NCI-H460 (cell line): ENCODE measurements at regions not wholly inside any gene's neighbourhood (a gene's known extent, or its start where the extent isn't known, plus 50 kb on each side); places are given as distances from the start of the nearest gene placed in this dataset.
"Not testable (repeated sequence)": the region's sequence is repeated elsewhere in the genome, so short reads cannot be mapped to it uniquely, and the experiment has no call there.

ENCODE experiments used
- DNase-seq: peaks from one replicate; pipeline ENCODE4 v3.0.0-alpha.2; 2016; ENCODE audit warnings: low read depth; ENCODE audit errors: extremely low read depth

DNA sequence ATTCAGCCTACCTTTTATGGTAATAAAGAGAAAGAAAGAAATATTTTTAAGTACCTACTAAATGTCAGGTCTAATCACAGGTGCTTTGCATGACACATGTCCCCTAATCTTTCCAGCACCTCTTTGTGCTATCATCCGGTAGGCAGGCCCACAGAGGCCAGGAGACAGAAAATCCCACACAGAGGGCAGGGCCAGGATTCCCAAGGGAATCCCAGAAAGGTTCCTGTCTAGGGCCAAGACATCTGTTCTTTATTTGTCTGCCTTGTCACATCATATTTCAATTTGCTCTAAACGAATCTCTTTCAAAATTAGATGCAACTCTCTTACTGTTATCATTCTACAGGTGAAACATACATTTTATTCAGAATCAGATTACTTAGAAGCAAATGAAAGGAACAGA is 676.1 kb upstream of the GYPC start:
- DNase-seq, result no peak

GRCh38 chr2:125983364-125983763 is 672.6 kb upstream of the GYPC start:
- no peak for DNase-seq

DNA sequence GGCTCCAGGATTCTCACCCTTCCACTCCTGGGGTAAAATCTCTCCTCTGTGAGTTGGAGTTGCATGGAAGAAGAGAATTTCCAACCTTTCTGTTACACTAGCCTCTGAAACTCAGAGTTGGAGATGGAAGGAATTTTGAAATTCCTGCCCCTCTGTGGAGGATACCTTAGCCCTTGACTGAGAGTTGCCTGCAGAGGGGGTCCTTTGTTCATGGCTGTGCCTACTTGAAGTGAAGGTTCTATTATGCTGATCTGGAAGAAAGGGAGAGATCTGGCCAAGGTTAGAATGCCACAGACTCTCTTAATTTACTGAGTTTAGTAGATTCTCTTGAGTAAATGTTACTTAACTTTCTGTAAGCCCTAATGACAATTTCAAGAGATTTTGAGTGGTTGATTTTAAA is 626.6 kb upstream of the GYPC start:
- no peak for DNase-seq

DNA sequence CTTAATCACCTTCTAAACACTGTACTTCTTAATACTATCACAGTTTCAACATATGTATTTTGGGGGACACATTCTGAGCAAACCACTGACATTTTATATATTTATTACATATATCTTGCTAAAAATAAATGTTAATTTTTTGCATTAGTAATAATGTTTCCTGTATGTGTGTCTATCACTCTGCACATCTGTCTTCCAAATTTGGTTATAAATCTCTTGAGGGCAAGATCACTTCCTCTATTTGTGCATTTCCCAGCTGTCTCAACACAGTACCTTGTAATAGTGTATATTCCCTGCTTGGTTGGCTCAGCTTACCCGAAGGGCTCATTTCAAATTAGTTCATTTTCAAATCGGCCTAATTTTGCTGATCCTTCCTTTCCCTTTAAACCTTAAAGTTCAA is 617.1 kb upstream of the GYPC start:
- DNase-seq, result no peak

DNA sequence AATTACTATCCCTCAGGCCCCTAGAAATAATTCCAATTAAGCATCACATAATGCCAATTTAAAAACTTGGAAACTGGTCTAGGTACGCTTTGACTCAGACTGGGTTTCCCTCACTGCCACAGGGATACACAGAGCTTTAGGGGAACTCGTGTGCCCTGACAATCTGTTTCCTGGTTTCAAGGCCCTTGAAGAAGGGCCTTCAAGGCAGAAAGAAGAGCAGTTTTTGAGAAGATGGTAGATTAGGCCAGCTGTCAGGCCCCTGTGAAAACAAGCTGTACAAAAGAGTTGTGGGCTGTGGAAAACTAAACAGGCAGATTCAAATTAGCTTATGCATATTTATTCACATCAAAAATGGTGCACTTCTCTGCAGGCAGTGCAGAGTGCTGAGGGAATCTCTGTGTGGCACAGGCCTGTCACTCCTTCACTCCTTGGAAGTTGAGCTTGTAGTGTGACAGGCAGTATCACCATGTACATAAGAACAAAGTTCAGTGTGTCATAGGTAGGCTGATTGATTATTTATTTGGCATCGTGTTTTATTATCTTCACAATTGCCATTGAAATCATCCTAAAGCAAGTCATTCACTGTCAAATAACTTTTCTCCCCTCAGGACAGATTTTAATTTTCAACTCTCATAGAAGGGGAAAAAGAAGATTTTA is 614.4 kb upstream of the GYPC start:
- DNase-seq, result no peak

DNA sequence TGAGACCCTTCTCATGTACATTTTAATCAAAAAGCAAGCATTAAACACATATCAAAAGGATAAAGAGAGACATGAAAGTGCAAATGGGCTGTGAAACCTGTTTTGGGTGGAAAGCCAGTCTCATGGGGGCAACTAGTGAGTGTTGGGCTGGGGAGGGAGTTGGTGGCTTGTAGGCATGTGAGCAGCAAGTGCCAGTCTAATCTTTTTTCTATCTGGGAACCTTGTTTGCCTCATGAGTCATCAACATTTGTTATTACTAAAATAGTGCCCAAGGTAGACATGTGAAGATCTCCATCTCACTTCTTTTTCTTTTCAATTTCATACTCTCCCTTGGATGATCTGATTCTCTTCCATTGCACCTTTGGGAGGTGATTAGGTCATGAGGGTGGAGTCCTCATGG is 613.9 kb upstream of the GYPC start:
- DNase-seq, result no peak

GRCh38 chr2:126048719-126049118 is 607.2 kb upstream of the GYPC start:
- no peak for DNase-seq

DNA sequence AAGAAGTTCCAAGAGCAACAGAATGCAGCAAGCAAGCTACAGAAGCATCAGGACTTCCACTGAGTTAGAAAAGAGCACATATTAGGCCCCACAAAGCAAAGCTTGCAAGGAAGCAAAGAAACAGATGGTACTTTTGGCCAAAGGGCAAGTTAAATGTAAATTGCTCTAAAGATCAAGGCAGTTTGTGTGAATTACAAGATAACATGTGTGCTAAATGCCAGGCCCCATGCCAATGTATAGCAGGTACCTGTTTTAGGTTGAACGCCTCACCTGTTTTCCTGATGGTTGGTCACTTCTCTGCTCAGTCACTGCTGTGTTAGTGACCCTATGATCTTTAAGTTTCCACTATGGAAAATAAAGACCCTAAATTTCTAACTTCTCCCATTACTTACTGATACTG is 606.5 kb upstream of the GYPC start:
- DNase-seq, result no peak

DNA sequence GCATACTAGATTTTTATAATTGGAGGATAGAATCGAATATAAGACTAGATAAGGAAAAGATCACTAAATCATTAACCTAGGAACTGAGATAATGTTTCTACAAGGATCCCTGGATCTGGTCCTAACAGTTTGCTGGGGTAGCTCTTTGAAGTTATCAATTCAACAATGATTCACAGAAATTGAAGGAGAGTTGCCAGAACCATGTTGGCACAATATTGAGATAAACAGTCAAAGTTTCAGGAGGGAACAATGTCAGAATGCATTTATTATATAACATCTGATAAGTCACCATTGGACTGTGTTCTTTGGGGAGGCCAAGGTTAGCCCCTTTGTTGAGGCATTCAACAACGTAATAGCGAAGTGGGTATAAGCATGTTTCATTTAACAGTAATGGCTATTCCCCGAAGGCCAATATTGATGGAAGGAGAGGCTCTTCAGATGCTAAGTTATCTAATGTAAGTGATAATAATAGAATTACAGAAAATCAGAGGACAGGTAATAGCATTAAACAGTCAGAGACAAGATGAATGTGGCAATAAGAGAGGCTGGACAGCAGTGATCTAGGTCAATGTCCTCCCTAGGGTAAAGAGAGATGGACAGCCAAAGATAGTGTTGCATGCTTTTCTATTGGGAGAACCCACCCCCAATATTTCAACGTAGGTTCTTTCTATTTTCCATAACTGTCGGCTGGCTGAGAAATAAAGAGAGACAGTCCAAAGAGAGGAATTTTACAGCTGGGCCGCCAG is 604.8 kb upstream of the GYPC start:
- DNase-seq, result no peak

GRCh38 chr2:126051737-126052240 is 604.2 kb upstream of the GYPC start:
- not testable (repeated sequence) for DNase-seq

GRCh38 chr2:126059379-126059778 is 596.6 kb upstream of the GYPC start:
- no peak for DNase-seq

DNA sequence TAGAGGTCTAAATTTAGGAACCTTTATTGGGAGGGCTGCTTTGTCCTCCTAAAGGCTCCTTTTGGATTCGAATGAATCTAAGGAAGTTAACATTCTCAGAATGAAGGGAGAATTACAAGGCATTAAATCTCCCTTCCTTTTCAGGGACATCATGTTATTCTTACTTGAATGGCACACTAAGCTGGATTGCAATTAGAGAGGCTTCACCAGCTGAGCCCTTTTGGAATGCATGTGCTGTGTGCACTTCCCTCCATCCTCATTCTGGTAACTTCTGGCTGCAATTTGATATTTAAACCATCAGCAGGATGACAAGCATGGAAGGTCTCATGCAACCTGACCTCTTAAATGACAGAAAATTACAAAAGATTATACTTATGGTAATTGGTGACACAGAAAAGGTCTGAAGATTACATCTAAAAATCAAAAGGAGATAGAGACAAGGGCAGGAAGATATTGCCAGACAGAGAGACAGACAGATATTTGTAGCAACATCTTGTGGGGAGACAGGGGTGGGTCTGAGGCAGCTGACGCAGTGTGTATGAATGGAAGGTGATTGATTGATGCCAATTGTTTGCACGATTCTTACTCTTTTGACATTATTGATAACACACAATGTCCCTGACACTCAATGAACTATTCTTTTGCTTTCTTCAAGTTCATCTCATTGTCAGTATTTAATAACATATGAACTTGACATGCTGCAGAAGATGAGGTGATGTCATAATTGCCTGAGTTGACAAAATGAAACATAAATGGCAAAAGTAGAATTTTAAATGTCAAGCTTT is 570.8 kb upstream of the GYPC start:
- no peak for DNase-seq

DNA sequence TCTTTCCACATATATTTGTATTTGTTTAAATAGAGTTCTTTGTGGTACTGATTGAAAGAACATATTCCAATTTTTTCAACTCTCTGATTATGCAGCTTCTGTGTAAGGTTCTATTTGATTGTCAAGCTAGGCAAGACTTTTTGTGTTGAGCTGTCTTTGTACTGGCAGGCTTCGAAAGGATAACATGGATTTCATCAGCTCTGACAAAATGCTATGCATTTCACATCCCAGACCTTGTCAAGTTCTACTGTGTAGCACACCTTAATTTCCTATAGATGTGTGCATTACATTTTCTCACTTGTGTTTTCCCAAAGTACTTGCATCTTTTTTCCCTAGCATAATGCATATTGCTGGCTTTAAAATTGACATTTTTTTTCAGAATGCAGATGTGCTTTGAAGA is 555.0 kb upstream of the GYPC start:
- no peak for DNase-seq

- DNase-seq, result no peak
Measured at GRCh38 chr2:126106006-126106405, 550.0 kb upstream of the GYPC start.

DNA sequence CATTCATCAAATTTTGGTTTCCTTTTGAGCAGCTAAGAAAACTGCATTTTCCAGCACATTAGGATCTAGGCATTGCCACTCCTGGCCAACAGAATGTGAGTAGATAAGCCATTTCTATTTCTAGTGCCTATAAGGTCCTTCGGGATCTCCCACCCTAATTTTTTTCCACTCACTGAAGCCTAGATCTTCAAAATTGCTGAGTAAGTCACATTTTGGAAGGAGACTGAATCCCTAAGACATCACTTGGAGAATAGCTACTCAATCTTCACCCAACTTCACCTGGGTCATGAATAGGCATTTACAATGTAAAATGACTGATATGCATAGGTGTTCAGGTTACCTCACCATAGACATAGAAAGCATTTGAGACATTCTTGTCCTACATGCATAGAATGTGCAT is 548.1 kb upstream of the GYPC start:
- DNase-seq, result no peak

DNA sequence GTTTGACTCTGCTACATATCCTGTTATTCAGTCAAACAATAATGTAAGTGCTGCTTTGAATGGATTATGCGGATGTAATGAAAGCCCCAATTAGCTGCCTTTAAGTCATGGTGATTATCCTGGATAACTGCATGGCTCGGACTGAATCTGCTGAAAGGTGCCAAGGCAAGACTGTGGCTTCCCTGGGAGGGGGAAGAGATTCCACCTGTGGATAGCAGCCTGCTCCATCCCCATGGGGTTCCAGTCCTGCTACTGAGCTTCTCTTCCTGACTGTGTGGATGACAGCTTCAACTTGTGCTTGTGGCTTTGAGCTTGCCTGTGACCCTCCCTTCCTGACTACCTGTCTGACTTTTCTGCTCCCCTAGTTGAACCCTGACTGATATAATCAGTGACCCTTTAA is 540.0 kb upstream of the GYPC start:
- DNase-seq, result no peak

DNA sequence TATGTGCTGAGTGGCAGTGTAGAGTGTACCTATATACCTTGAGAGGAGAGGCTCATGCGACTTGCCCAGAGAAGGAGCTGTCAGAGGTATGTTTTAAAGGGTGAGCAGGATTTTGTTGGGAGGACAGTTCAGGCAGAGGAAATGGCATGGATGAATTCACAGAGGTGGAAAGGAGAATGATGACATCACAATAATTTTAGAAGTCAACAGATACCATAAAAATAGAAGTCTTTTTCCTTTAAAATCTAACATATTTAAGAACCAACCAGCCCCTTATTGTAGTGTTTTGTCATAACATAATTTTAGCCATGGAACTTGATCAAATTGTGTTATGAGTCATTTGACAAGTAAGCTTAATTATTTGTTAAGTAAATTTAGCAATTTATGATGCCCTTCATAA is 538.1 kb upstream of the GYPC start:
- DNase-seq, result no peak

GRCh38 chr2:126145752-126146151 is 510.2 kb upstream of the GYPC start:
- no peak for DNase-seq

DNA sequence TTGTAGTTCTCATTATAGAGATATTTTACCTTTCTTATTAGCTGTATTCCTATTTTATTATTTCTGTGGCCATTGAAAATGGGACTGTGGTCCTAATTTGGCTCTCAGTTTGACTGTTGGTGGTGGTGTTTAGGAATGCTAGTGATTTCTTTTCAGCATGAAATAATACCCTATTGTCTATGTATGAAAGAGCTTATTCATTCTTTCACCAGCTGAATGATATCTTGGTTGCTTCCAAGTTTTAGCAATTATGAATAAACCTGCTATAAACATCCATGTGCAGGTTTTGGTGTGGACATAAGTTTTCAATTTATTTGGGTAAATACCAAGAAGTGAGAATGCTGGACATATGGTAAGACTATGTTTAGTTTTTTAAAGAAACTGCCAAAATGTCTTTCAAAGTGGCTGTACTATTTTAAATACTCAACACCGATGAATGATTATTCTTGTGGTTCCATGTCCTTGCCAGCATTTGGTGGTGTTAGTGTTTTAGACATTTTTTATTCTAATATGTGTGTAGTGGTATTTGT is 501.6 kb upstream of the GYPC start:
- no peak for DNase-seq

- peak; percentile 18 for DNase-seq
Measured at GRCh38 chr2:126160950-126161349, 495.0 kb upstream of the GYPC start.

DNA sequence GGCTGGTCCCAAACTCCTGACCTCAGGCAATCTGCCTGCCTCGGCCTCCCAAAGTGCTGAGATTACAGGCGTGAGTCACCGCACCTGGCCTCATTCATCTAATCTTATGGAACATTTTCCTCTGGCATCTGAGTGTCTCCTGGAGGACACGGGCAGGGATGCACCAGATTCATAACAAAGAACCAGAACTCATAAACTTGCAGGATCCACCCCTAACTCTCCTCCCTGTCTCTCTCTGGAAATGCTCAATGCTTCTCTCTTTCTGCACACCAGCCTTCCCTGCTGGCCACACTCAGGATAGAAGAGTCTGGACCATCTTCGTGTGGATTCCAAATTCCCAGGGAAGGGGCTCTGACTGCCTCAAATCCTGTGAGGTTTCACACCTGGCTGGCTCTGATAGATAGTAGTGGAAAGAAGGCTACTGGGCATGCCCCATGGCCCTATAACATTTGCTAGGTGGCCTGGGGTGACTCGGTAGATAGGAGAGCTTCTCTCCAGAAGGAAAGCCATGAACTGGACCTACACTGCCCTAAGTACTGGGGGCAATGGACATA is 483.2 kb upstream of the GYPC start:
- DNase-seq, result no peak
